Suprapubic skin (tissue), 4 donors: ENCODE measurements at regions not wholly inside any gene's neighbourhood (a gene's known extent, or its start where the extent isn't known, plus 50 kb on each side); places are given as distances from the start of the nearest gene placed in this dataset.

Experiments used
- EP300 ChIP-seq: sonication (generic); formaldehyde crosslinking; IDR thresholded peaks from one replicate; pipeline ENCODE4 v1.6.1; 2017; ENCODE audit warnings: antibody characterized with exemption
- POLR2A ChIP-seq, 2 donors: fragments of 450-650 bp; IDR thresholded peaks; one replicate each; pipeline ENCODE4 v1.6.1; 2017; ENCODE audit warnings: antibody characterized with exemption in 2 of 2, mild to moderate bottlenecking in 2 of 2, moderate library complexity in 2 of 2
- POLR2AphosphoS5 ChIP-seq, 3 donors: sonication (generic); formaldehyde crosslinking; IDR thresholded peaks; one replicate each; pipeline ENCODE4 v1.6.1; 2017; ENCODE audit warnings: antibody characterized with exemption in 3 of 3
- TF ChIP-seq, protein P1 (sequence below), 2 donors: fragments of 200-600 bp in 1 of 2; fragments of 450-650 bp in 1 of 2; sonication (generic) in 1 of 2; IDR thresholded peaks; one replicate each; pipeline ENCODE4 v1.5.1; 2016 to 2019; ENCODE audit warnings: antibody characterized with exemption in 2 of 2, mild to moderate bottlenecking in 1 of 2, moderate library complexity in 1 of 2

GRCh38 chr3:164049847-164050246 is 1028.4 kb downstream of the SI start:
- TF ChIP-seq EP300 (no peak), POLR2AphosphoS5 (IDR thresholded peaks at IDR 0.05) (no peak), POLR2A (IDR thresholded peaks at IDR 0.05) (no peak)
- TF ChIP-seq, protein P1, sequence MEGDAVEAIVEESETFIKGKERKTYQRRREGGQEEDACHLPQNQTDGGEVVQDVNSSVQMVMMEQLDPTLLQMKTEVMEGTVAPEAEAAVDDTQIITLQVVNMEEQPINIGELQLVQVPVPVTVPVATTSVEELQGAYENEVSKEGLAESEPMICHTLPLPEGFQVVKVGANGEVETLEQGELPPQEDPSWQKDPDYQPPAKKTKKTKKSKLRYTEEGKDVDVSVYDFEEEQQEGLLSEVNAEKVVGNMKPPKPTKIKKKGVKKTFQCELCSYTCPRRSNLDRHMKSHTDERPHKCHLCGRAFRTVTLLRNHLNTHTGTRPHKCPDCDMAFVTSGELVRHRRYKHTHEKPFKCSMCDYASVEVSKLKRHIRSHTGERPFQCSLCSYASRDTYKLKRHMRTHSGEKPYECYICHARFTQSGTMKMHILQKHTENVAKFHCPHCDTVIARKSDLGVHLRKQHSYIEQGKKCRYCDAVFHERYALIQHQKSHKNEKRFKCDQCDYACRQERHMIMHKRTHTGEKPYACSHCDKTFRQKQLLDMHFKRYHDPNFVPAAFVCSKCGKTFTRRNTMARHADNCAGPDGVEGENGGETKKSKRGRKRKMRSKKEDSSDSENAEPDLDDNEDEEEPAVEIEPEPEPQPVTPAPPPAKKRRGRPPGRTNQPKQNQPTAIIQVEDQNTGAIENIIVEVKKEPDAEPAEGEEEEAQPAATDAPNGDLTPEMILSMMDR (IDR thresholded peaks at IDR 0.05): no peak
